ENCODE measurements at regions not wholly inside any gene's neighbourhood (a gene's known extent, or its start where the extent isn't known, plus 50 kb on each side); places are given as distances from the start of the nearest gene placed in this dataset.

DNA sequence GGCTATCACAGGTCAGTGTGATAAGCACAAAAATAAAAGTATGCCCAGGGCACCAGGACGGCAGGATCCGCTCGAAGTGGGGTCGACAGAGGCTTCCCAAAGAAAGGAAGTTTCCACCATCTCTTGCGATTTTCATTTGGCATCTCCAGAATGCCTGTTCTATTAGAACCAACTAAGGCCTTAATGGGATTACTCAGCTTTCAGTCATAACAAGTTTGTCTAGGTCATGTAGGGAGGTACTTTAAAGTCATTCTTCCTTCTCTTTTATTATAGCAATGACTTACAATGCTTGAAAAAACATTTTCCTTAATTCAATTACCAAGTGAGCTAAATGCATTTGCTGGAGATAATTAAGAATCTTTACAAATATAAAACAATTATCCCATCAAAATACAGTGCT, 83.6 kb upstream of the DIO3 start:
- DNase-seq: no peak

DNA sequence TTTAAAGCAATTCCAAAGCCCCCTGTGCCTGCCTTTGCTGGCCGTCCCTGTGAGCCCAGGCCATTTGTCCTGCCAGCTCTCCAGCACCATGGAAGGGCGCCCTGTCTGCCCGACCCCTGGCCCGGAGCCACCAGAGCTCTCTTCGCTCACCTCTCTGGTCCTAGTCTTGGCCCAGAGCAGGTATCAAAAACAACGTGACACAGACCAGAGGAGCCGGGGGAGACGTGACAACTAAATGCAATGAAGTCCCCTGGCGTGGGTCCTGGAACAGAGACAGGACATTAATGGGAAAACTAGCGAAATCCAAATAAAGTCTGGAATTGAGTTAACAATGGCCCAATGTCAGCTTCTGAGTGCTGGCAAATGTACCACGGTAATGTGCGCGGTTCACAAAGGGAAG, 83.2 kb upstream of the DIO3 start:
- DNase-seq: no peak

- DNase-seq: no peak
Measured at GRCh38 chr14:101478796-101479410, 82.4 kb upstream of the DIO3 start.

- no peak for DNase-seq
Measured at GRCh38 chr14:101480022-101480746, 81.1 kb upstream of the DIO3 start.

- no peak for DNase-seq
Measured at GRCh38 chr14:101480747-101481530, 80.4 kb upstream of the DIO3 start.

DNA sequence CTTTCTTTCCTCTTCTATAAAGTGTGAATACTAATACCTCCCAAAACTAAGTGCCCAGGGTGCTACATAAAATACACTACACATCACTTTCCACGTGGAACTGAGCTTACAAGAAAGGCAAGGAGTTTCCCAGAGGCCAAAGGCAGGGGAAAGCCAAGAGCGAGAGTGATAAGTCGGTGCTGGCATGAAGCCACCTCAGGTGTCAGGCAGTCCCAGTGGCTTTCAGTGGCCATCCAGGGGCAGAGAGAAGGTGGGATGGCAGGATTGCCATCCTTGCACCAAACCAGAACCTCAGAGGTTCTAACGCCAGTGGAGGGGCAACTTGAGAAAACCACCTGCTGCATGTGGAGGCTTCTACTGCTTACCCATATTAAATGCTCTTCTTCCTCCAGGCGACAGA, 79.7 kb upstream of the DIO3 start:
- no peak for DNase-seq

- no peak for DNase-seq
Measured at GRCh38 chr14:101482066-101482465, 79.2 kb upstream of the DIO3 start.

DNA sequence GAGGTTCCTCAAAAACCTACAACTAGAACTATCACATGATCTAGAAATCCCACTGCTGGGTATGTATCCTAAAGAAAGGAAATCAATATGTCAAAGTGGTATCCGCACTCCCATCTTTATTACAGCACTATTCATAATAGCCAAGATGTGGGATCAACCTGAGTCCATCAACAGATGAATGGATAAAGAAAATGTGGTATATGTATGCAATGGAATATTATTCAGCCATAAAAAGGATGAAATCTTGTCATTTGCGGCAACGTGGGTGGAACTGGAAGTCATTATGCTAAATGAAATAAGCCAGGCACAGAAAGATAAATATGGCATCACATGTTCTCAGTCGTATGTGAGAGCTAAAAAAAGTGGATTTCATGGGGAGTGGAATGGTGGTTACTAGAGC, 77.5 kb upstream of the DIO3 start:
- DNase-seq: no peak

- DNase-seq: no peak
Measured at GRCh38 chr14:101489092-101489760, 72.1 kb upstream of the DIO3 start.

- DNase-seq: no peak
Measured at GRCh38 chr14:101490771-101491170, 70.5 kb upstream of the DIO3 start.

DNA sequence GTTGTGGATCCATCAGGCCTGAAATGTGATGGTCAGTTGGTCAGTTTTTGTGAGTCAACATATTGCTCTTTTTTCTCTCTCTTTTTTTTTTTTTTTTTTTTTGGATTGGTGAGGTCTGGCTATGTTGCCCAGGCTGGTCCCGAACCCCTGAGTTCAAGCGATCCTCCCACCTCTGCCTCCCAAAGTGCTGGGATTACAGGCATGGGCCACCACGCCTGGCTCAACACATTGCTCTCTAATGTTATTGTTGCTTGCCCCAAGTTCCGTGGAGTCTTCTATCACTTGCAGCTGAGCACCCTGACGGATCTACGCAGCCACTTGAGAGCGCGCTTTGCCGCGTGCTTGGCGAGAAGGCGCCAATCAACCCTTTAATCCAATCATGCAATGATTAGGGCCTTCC, 69.5 kb upstream of the DIO3 start:
- no peak for DNase-seq

- no peak for DNase-seq
Measured at GRCh38 chr14:101492716-101493115, 68.6 kb upstream of the DIO3 start.

GRCh38 chr14:101494826-101495225, 66.5 kb upstream of the DIO3 start:
- DNase-seq: no peak

DNA sequence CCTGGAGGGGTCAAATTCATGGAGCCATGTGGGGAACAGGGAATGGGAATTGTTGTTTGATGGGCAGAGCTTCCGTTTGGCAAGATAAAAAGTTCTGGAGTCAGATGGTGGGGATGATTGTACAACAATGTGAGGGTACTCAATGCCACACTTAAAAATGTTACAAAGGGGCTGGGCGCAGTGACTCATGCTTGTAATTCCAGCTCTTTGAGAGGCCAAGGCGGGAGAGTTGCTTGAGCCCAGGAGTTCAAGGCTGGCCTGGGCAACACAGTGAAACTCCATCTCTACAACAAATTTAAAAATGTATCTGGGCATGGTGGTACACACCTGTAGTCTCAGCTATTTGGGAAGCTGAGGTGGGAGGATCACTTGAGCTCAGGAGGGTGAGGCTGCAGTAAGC, 66.0 kb upstream of the DIO3 start:
- DNase-seq: no peak

- DNase-seq: no peak
Measured at GRCh38 chr14:101495827-101496775, 65.2 kb upstream of the DIO3 start.

DNA sequence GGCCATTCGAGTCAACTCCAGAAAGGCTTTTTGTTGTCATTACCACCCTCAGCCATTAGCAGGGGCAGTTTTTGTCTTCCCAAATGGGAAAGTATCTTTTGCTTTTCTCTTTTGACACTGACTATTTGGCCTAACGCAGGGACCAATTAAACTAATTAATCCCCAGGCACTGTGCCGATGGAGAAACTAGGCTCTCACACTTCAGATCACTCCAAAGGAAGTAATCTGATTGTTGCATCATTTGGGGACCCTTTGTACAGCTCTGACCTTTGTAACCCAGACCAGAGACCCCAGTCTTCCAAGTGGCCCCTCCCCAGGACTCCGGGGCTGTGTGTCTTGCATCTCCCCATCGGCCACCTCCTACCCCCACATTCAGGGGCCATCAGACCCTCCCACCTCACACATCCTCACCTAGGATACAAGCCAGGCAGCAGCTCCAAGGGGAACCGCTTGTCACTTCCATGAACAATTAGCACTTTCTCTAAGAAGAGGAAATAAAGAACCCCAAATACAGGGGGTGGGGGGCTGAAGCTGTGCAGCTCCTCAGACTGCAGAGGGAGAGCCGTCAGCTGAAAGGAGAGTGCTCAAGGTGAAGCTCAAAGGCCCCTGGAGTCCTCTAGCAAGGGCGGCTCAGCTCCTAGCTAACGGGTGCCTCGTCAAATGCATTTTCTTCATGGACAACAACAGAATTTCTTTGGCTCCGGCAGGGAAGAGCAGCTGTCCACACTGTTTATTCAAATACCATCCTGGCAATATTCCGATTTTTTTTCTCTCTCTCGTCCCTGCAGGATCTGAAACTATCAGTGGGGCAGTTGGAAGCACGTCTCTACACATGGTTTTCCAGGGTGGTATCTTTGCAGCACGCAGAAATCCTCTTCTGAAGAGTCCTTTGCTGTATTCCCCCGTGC, 64.3 kb upstream of the DIO3 start:
- DNase-seq: no peak

- no peak for DNase-seq
Measured at GRCh38 chr14:101497684-101498525, 63.4 kb upstream of the DIO3 start.

DNA sequence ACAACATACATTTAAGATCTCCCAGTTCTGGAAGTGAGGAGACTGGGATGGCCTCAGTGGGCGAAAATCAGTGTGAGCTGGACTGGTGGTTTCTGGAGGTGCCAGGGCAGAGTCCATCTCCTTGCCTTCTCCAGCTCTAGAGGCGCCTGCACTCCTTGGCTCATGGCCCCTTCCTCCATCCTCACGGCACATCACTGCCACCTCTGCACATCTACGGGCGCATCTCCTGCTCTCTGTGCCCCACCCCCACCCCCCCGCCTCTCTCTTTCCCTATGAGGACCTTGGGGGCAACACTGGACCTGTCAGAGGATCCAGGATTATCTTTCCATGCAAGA, 62.8 kb upstream of the DIO3 start:
- no peak for DNase-seq

DNA sequence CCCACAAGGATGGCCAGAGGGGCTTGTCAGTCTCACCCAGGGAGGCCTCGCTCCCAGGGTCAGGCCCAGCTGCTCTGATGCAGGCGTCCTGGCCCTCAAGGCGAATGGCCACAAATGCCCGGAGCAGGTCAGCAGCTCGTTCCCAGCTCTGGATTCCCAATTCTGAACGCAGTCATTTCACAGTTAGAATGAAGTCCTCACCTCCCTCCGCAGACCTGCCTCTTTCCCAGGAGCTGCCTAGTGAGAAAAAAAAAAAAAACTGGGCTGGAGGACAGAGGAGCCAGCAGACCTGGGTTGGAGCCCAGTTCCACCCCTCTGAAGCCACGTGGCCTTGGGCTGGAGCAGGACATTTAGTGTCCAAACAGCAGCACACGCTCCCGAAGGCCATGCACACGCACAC, 62.2 kb upstream of the DIO3 start:
- no peak for DNase-seq

DNA sequence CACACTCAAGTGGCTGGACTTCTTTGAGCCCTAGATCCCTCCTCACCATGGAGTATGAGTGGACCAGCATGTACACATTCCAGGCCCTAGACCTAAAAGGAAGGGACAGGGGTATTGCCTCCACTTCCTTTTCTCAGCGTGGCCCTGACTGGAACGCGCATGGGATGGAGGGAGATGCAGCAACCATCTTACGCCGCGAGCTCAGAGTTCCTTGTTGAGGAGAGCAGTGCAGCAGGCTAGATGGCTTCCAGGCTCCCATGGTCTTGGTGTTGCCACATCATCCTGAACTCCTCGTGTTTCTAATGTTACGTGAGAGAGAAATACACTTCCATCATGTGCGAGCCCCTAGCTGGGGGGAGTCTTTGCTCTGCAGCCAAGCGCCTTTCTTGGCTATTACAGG, 61.8 kb upstream of the DIO3 start:
- no peak for DNase-seq

- DNase-seq: no peak
Measured at GRCh38 chr14:101500061-101500460, 61.2 kb upstream of the DIO3 start.

Data from NCI-H2171 (cell line).